Chondrocyte (in vitro differentiated cells): ENCODE measurements at regions not wholly inside any gene's neighbourhood (a gene's known extent, or its start where the extent isn't known, plus 50 kb on each side); places are given as distances from the start of the nearest gene placed in this dataset.

ENCODE experiments used
- DNase-seq: peaks from one replicate; pipeline ENCODE4 v3.0.0; 2021; ENCODE audit warnings: mixed read lengths, low spot score
- H3K27ac Mint-ChIP-seq: one replicate; pipeline ENCODE4 v1.8.0; 2021; ENCODE audit warnings: mild to moderate bottlenecking, moderate library complexity, mixed read lengths; ENCODE audit not compliant: unreplicated experiment
- H3K27me3 Mint-ChIP-seq: 2 replicates; pipeline ENCODE4 v1.8.0; 2021; ENCODE audit warnings: low read depth, mixed read lengths
- H3K36me3 Mint-ChIP-seq: 2 replicates; pipeline ENCODE4 v1.8.0; 2021; ENCODE audit warnings: low read depth, mixed read lengths
- H3K4me1 Mint-ChIP-seq: 2 replicates; pipeline ENCODE4 v1.8.0; 2021; ENCODE audit warnings: low read depth, mild to moderate bottlenecking, mixed read lengths
- H3K4me3 Mint-ChIP-seq: one replicate; pipeline ENCODE4 v1.8.0; 2021; ENCODE audit warnings: mild to moderate bottlenecking, moderate library complexity, mixed read lengths; ENCODE audit not compliant: unreplicated experiment
- H3K9me3 Mint-ChIP-seq: 2 replicates; pipeline ENCODE4 v1.8.0; 2021; ENCODE audit warnings: low read depth, mixed read lengths
- TF ChIP-seq, protein P1 (sequence below): fragments of 200-600 bp; sonication (generic); IDR thresholded peaks from 2 replicates; pipeline ENCODE4 v1.5.0; 2021; ENCODE audit warnings: antibody characterized with exemption, mild to moderate bottlenecking, moderate library complexity

DNA sequence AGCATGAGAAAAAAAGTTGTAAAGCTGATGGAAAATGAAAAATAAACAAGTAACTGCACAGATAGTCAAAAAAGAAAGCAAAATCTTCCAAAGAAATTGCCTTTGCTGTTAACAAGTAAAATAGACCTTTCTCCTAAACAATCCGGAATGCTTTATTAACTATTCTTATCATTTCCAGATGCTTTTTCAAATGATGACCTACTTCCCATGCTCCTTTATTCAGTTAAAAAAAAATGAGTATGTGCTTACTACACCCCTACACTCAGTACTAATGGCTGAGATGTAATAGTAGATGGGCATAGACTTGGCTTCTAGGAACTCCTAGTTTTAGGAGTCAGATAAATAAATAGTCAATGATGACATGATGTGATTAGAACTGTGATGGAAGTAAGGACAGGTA, 108.5 kb downstream of the NIBAN1 start:
- Mint-ChIP-seq H3K9me3 (peaks cover 3% of the 10 kb centered on the region), H3K4me1 (peaks cover 22% of the 10 kb centered on the region), H3K27me3 (no peaks in the 10 kb centered on the region), H3K27ac (no peak overlapping the region), H3K4me3 (no peak overlapping the region), H3K36me3 (peaks cover 15% of the 10 kb centered on the region)
- TF ChIP-seq, protein P1, sequence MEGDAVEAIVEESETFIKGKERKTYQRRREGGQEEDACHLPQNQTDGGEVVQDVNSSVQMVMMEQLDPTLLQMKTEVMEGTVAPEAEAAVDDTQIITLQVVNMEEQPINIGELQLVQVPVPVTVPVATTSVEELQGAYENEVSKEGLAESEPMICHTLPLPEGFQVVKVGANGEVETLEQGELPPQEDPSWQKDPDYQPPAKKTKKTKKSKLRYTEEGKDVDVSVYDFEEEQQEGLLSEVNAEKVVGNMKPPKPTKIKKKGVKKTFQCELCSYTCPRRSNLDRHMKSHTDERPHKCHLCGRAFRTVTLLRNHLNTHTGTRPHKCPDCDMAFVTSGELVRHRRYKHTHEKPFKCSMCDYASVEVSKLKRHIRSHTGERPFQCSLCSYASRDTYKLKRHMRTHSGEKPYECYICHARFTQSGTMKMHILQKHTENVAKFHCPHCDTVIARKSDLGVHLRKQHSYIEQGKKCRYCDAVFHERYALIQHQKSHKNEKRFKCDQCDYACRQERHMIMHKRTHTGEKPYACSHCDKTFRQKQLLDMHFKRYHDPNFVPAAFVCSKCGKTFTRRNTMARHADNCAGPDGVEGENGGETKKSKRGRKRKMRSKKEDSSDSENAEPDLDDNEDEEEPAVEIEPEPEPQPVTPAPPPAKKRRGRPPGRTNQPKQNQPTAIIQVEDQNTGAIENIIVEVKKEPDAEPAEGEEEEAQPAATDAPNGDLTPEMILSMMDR: no peak
- DNase-seq: no peak

DNA sequence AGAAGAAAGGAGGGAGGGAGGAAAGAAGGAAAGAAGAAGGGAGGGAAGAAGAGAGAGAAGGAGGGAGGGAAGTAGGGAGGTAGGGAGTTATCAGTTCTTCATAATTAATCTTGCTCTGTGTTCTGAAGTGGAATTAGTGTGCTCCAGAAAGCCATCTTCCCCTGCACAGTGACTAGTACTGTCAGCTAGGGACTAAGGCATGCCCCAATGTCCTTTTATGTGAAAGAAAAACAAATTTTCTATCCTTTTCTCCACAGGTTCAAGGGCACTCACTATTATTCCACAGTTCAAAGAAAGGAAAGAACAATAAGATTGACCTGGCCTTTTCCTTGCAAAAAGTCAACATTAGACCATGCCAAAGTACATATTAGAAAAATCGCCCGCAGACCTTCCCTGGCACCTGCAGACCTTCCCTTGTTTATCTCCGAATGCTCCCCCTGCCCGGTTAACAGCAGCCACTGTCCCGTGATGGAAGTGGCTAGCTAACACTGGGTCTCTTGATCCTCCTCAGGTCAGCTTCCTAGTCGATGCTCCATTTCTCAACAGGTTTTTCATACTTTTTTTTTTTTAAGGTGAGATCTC, 107.2 kb upstream of the EDEM3 start:
- Mint-ChIP-seq H3K27ac (no peak overlapping the region), H3K4me3 (no peak overlapping the region), H3K27me3 (no peaks in the 10 kb centered on the region), H3K4me1 (peaks cover 5% of the 10 kb centered on the region), H3K36me3 (peaks cover 16% of the 10 kb centered on the region), H3K9me3 (peaks cover 3% of the 10 kb centered on the region)
- DNase-seq: no peak
- TF ChIP-seq, protein P1: no peak

- no peak for DNase-seq
- peaks cover 3% of the 10 kb centered on the region for H3K9me3 Mint-ChIP-seq
- TF ChIP-seq, protein P1: no peak
- no peak overlapping the region for H3K4me3 Mint-ChIP-seq
- H3K36me3 Mint-ChIP-seq: peaks cover 16% of the 10 kb centered on the region
- H3K27me3 Mint-ChIP-seq: no peaks in the 10 kb centered on the region
- no peaks in the 10 kb centered on the region for H3K4me1 Mint-ChIP-seq
- no peak overlapping the region for H3K27ac Mint-ChIP-seq
Observed at GRCh38 chr1:184860985-184861754, 106.5 kb upstream of the EDEM3 start.

- no peak overlapping the region for H3K27ac Mint-ChIP-seq
- no peaks in the 10 kb centered on the region for H3K4me1 Mint-ChIP-seq
- TF ChIP-seq, protein P1: no peak
- peaks cover 3% of the 10 kb centered on the region for H3K9me3 Mint-ChIP-seq
- H3K4me3 Mint-ChIP-seq: no peak overlapping the region
- H3K27me3 Mint-ChIP-seq: no peaks in the 10 kb centered on the region
- peaks cover 15% of the 10 kb centered on the region for H3K36me3 Mint-ChIP-seq
- no peak for DNase-seq
Observed at GRCh38 chr1:184860535-184860934, 105.9 kb upstream of the EDEM3 start.

DNA sequence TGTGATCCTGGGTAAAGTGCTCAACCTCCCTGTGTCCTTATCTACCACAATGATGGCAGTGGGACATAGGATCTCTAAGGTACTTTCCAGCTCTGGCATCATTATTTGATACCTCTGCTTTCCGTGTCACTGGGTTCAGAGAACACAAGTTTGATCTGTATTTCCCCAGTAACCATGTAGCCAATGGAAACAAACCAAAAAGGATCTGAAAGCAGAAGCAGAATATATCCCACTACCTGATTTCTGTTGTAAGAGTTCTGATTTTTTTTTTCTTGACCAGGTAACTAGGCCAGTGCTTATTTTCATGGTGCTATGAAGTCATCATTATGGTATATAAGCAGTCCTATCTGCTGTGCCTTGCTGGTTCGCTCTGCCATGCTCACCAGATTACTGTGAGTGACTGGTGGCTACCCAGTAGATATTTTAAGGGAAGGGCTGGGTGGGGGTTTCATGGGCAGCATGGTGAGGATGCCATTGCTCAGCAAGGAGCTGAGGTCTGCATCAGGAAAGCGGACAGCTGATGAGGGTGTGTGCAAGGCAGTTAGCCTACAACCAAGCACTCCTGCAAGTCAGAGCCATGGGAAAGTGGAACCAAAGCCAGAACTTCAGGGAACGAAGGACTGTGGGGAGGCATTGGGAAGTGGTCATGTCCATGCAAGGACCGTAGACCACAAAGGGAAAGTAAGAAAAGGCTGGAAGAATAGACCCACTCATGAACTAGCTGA, 104.9 kb upstream of the EDEM3 start:
- H3K4me1 Mint-ChIP-seq: peaks cover 3% of the 10 kb centered on the region
- no peak overlapping the region for H3K27ac Mint-ChIP-seq
- no peak for DNase-seq
- H3K36me3 Mint-ChIP-seq: peaks cover 12% of the 10 kb centered on the region
- no peak overlapping the region for H3K4me3 Mint-ChIP-seq
- H3K9me3 Mint-ChIP-seq: no peaks in the 10 kb centered on the region
- TF ChIP-seq, protein P1: no peak
- H3K27me3 Mint-ChIP-seq: no peaks in the 10 kb centered on the region
